ENCODE measurements at regions not wholly inside any gene's neighbourhood (a gene's known extent, or its start where the extent isn't known, plus 50 kb on each side); places are given as distances from the start of the nearest gene placed in this dataset.

GRCh38 chr6:23246896-23247295 is 677.5 kb downstream of the HDGFL1 start:
- H3K9ac ChIP-seq (ENCODE audit: low read length): no peak overlapping the region
- no peaks in the 10 kb centered on the region for H3K27me3 ChIP-seq (ENCODE audit: control insufficient read depth, insufficient read depth, low read length)
- no peak overlapping the region for H3K27ac ChIP-seq (ENCODE audit: low read depth, low read length)
- H3K4me1 ChIP-seq (ENCODE audit: control insufficient read depth, insufficient read depth, low read length): no peaks in the 10 kb centered on the region
- H3K36me3 ChIP-seq (ENCODE audit: control insufficient read depth, insufficient read depth, low read length): no peaks in the 10 kb centered on the region
- no peaks in the 10 kb centered on the region for H3K9me3 ChIP-seq (ENCODE audit: control insufficient read depth, insufficient read depth, low read depth, low read length)
- H3K4me3 ChIP-seq (ENCODE audit: low read depth, low read length): no peak overlapping the region

- no peak overlapping the region for H3K9ac ChIP-seq (ENCODE audit: low read length)
- no peak overlapping the region for H3K27ac ChIP-seq (ENCODE audit: low read depth, low read length)
- H3K4me1 ChIP-seq (ENCODE audit: control insufficient read depth, insufficient read depth, low read length): no peaks in the 10 kb centered on the region
- no peaks in the 10 kb centered on the region for H3K9me3 ChIP-seq (ENCODE audit: control insufficient read depth, insufficient read depth, low read depth, low read length)
- no peaks in the 10 kb centered on the region for H3K36me3 ChIP-seq (ENCODE audit: control insufficient read depth, insufficient read depth, low read length)
- H3K27me3 ChIP-seq (ENCODE audit: control insufficient read depth, insufficient read depth, low read length): no peaks in the 10 kb centered on the region
- no peak overlapping the region for H3K4me3 ChIP-seq (ENCODE audit: low read depth, low read length)
Measured at GRCh38 chr6:23250556-23250955, 681.2 kb downstream of the HDGFL1 start.

GRCh38 chr6:23262864-23263263 is 693.5 kb downstream of the HDGFL1 start:
- H3K27me3 ChIP-seq (ENCODE audit: control insufficient read depth, insufficient read depth, low read length): no peaks in the 10 kb centered on the region
- no peak overlapping the region for H3K27ac ChIP-seq (ENCODE audit: low read depth, low read length)
- H3K9ac ChIP-seq (ENCODE audit: low read length): no peak overlapping the region
- peaks cover 19% of the 10 kb centered on the region for H3K9me3 ChIP-seq (ENCODE audit: control insufficient read depth, insufficient read depth, low read depth, low read length)
- H3K4me3 ChIP-seq (ENCODE audit: low read depth, low read length): no peak overlapping the region
- H3K4me1 ChIP-seq (ENCODE audit: control insufficient read depth, insufficient read depth, low read length): no peaks in the 10 kb centered on the region
- no peaks in the 10 kb centered on the region for H3K36me3 ChIP-seq (ENCODE audit: control insufficient read depth, insufficient read depth, low read length)

GRCh38 chr6:23265270-23265669 is 695.9 kb downstream of the HDGFL1 start:
- no peak overlapping the region for H3K27ac ChIP-seq (ENCODE audit: low read depth, low read length)
- H3K4me1 ChIP-seq (ENCODE audit: control insufficient read depth, insufficient read depth, low read length): no peaks in the 10 kb centered on the region
- H3K36me3 ChIP-seq (ENCODE audit: control insufficient read depth, insufficient read depth, low read length): no peaks in the 10 kb centered on the region
- no peak overlapping the region for H3K9ac ChIP-seq (ENCODE audit: low read length)
- H3K4me3 ChIP-seq (ENCODE audit: low read depth, low read length): no peak overlapping the region
- H3K27me3 ChIP-seq (ENCODE audit: control insufficient read depth, insufficient read depth, low read length): no peaks in the 10 kb centered on the region
- H3K9me3 ChIP-seq (ENCODE audit: control insufficient read depth, insufficient read depth, low read depth, low read length): peaks cover 10% of the 10 kb centered on the region

GRCh38 chr6:23266536-23266935 is 697.2 kb downstream of the HDGFL1 start:
- no peak overlapping the region for H3K4me3 ChIP-seq (ENCODE audit: low read depth, low read length)
- no peaks in the 10 kb centered on the region for H3K9me3 ChIP-seq (ENCODE audit: control insufficient read depth, insufficient read depth, low read depth, low read length)
- H3K36me3 ChIP-seq (ENCODE audit: control insufficient read depth, insufficient read depth, low read length): no peaks in the 10 kb centered on the region
- H3K4me1 ChIP-seq (ENCODE audit: control insufficient read depth, insufficient read depth, low read length): no peaks in the 10 kb centered on the region
- H3K27ac ChIP-seq (ENCODE audit: low read depth, low read length): no peak overlapping the region
- H3K27me3 ChIP-seq (ENCODE audit: control insufficient read depth, insufficient read depth, low read length): no peaks in the 10 kb centered on the region
- H3K9ac ChIP-seq (ENCODE audit: low read length): no peak overlapping the region

GRCh38 chr6:23267651-23268050 is 698.3 kb downstream of the HDGFL1 start:
- Histone ChIP-seq H3K9ac (ENCODE audit: low read length) (no peak overlapping the region), H3K4me1 (ENCODE audit: control insufficient read depth, insufficient read depth, low read length) (no peaks in the 10 kb centered on the region), H3K9me3 (ENCODE audit: control insufficient read depth, insufficient read depth, low read depth, low read length) (no peaks in the 10 kb centered on the region), H3K4me3 (ENCODE audit: low read depth, low read length) (no peak overlapping the region), H3K36me3 (ENCODE audit: control insufficient read depth, insufficient read depth, low read length) (no peaks in the 10 kb centered on the region), H3K27ac (ENCODE audit: low read depth, low read length) (no peak overlapping the region), H3K27me3 (ENCODE audit: control insufficient read depth, insufficient read depth, low read length) (no peaks in the 10 kb centered on the region)

- no peak overlapping the region for H3K9ac ChIP-seq (ENCODE audit: low read length)
- no peak overlapping the region for H3K4me3 ChIP-seq (ENCODE audit: low read depth, low read length)
- H3K36me3 ChIP-seq (ENCODE audit: control insufficient read depth, insufficient read depth, low read length): no peaks in the 10 kb centered on the region
- H3K27ac ChIP-seq (ENCODE audit: low read depth, low read length): no peak overlapping the region
- no peaks in the 10 kb centered on the region for H3K4me1 ChIP-seq (ENCODE audit: control insufficient read depth, insufficient read depth, low read length)
- H3K9me3 ChIP-seq (ENCODE audit: control insufficient read depth, insufficient read depth, low read depth, low read length): no peaks in the 10 kb centered on the region
- H3K27me3 ChIP-seq (ENCODE audit: control insufficient read depth, insufficient read depth, low read length): no peaks in the 10 kb centered on the region
Measured at GRCh38 chr6:23268348-23268747, 699.0 kb downstream of the HDGFL1 start.

- Histone ChIP-seq H3K27me3 (ENCODE audit: control insufficient read depth, insufficient read depth, low read length) (no peaks in the 10 kb centered on the region), H3K4me1 (ENCODE audit: control insufficient read depth, insufficient read depth, low read length) (no peaks in the 10 kb centered on the region), H3K36me3 (ENCODE audit: control insufficient read depth, insufficient read depth, low read length) (no peaks in the 10 kb centered on the region), H3K4me3 (ENCODE audit: low read depth, low read length) (no peak overlapping the region), H3K9me3 (ENCODE audit: control insufficient read depth, insufficient read depth, low read depth, low read length) (no peaks in the 10 kb centered on the region), H3K9ac (ENCODE audit: low read length) (no peak overlapping the region), H3K27ac (ENCODE audit: low read depth, low read length) (no peak overlapping the region)
Measured at GRCh38 chr6:23269436-23269835, 700.1 kb downstream of the HDGFL1 start.

GRCh38 chr6:23272536-23272935 is 703.2 kb downstream of the HDGFL1 start:
- Histone ChIP-seq H3K27me3 (ENCODE audit: control insufficient read depth, insufficient read depth, low read length) (no peaks in the 10 kb centered on the region), H3K4me1 (ENCODE audit: control insufficient read depth, insufficient read depth, low read length) (no peaks in the 10 kb centered on the region), H3K9ac (ENCODE audit: low read length) (no peak overlapping the region), H3K9me3 (ENCODE audit: control insufficient read depth, insufficient read depth, low read depth, low read length) (no peaks in the 10 kb centered on the region), H3K36me3 (ENCODE audit: control insufficient read depth, insufficient read depth, low read length) (no peaks in the 10 kb centered on the region), H3K4me3 (ENCODE audit: low read depth, low read length) (no peak overlapping the region), H3K27ac (ENCODE audit: low read depth, low read length) (no peak overlapping the region)

GRCh38 chr6:23277521-23278179 is 708.3 kb downstream of the HDGFL1 start:
- H3K4me1 ChIP-seq (ENCODE audit: control insufficient read depth, insufficient read depth, low read length): no peaks in the 10 kb centered on the region
- no peaks in the 10 kb centered on the region for H3K9me3 ChIP-seq (ENCODE audit: control insufficient read depth, insufficient read depth, low read depth, low read length)
- H3K27me3 ChIP-seq (ENCODE audit: control insufficient read depth, insufficient read depth, low read length): no peaks in the 10 kb centered on the region
- no peak overlapping the region for H3K9ac ChIP-seq (ENCODE audit: low read length)
- H3K27ac ChIP-seq (ENCODE audit: low read depth, low read length): no peak overlapping the region
- H3K36me3 ChIP-seq (ENCODE audit: control insufficient read depth, insufficient read depth, low read length): no peaks in the 10 kb centered on the region
- no peak overlapping the region for H3K4me3 ChIP-seq (ENCODE audit: low read depth, low read length)

- Histone ChIP-seq H3K36me3 (ENCODE audit: control insufficient read depth, insufficient read depth, low read length) (no peaks in the 10 kb centered on the region), H3K27me3 (ENCODE audit: control insufficient read depth, insufficient read depth, low read length) (no peaks in the 10 kb centered on the region), H3K9ac (ENCODE audit: low read length) (no peak overlapping the region), H3K4me1 (ENCODE audit: control insufficient read depth, insufficient read depth, low read length) (no peaks in the 10 kb centered on the region), H3K27ac (ENCODE audit: low read depth, low read length) (no peak overlapping the region), H3K9me3 (ENCODE audit: control insufficient read depth, insufficient read depth, low read depth, low read length) (no peaks in the 10 kb centered on the region), H3K4me3 (ENCODE audit: low read depth, low read length) (no peak overlapping the region)
Measured at GRCh38 chr6:23278180-23278532, 708.8 kb downstream of the HDGFL1 start.

- H3K27ac ChIP-seq (ENCODE audit: low read depth, low read length): no peak overlapping the region
- no peak overlapping the region for H3K4me3 ChIP-seq (ENCODE audit: low read depth, low read length)
- H3K4me1 ChIP-seq (ENCODE audit: control insufficient read depth, insufficient read depth, low read length): no peaks in the 10 kb centered on the region
- H3K9ac ChIP-seq (ENCODE audit: low read length): no peak overlapping the region
- no peaks in the 10 kb centered on the region for H3K27me3 ChIP-seq (ENCODE audit: control insufficient read depth, insufficient read depth, low read length)
- no peaks in the 10 kb centered on the region for H3K36me3 ChIP-seq (ENCODE audit: control insufficient read depth, insufficient read depth, low read length)
- H3K9me3 ChIP-seq (ENCODE audit: control insufficient read depth, insufficient read depth, low read depth, low read length): no peaks in the 10 kb centered on the region
Measured at GRCh38 chr6:23280437-23280836, 711.1 kb downstream of the HDGFL1 start.

Measured in HUES6 (cell line).